Spinal cord (tissue), 9 donors: ENCODE measurements at regions not wholly inside any gene's neighbourhood (a gene's known extent, or its start where the extent isn't known, plus 50 kb on each side); places are given as distances from the start of the nearest gene placed in this dataset.
"Not testable (repeated sequence)": the region's sequence is repeated elsewhere in the genome, so short reads cannot be mapped to it uniquely, and the experiment has no call there.

Experiments
- DNase-seq, 6 donors: peaks; one replicate each; pipeline versions ENCODE4 v3.0.0 to v3.0.0-alpha.2; 2013 to 2015; ENCODE audit warnings: low spot score in 6 of 6, low read depth in 4 of 6
- H3K27ac ChIP-seq: one replicate; pipeline ENCODE4 v1.5.1; 2013; ENCODE audit warnings: low read depth, low read length, control low read depth
- H3K27me3 ChIP-seq: one replicate; pipeline ENCODE4 v1.6.1; 2013; ENCODE audit warnings: low read length; ENCODE audit not compliant: control insufficient read depth, insufficient read depth
- H3K36me3 ChIP-seq: one replicate; pipeline ENCODE4 v1.6.1; 2013; ENCODE audit warnings: low read length; ENCODE audit not compliant: control insufficient read depth, insufficient read depth
- H3K4me1 ChIP-seq: one replicate; pipeline ENCODE4 v1.6.1; 2013; ENCODE audit warnings: low read length; ENCODE audit not compliant: control insufficient read depth, insufficient read depth
- H3K4me3 ChIP-seq: one replicate; pipeline ENCODE4 v1.5.1; 2013; ENCODE audit warnings: low read depth, low read length, control low read depth
- H3K9me3 ChIP-seq: one replicate; pipeline ENCODE4 v1.6.1; 2013; ENCODE audit warnings: low read length; ENCODE audit not compliant: control insufficient read depth, insufficient read depth
- WGBS: methylation state at CpG from one replicate; pipeline ENCODE4 v1.1.5; 2013; ENCODE audit warnings: missing lambda C conversion rate; ENCODE audit not compliant: insufficient coverage; 5-methylcytosine and 5-hydroxymethylcytosine counted together
- donor health status: healthy.

- Histone ChIP-seq H3K27ac (no peak overlapping the region), H3K27me3 (no peaks in the 10 kb centered on the region), H3K4me1 (no peaks in the 10 kb centered on the region), H3K4me3 (no peak overlapping the region), H3K9me3 (no peaks in the 10 kb centered on the region), H3K36me3 (no peaks in the 10 kb centered on the region)
- no CpG with 5 or more reads among the region's 2 CpGs for WGBS
- DNase-seq, result no peak
Measured at GRCh38 chrX:75873993-75874392, 88.9 kb upstream of the MAGEE2 start.

GRCh38 chrX:75883446-75883845 lies 98.4 kb upstream of the MAGEE2 start:
- DNase-seq, result peak in 4 of 6 donors; percentile 6 to 58 (median 32)
- H3K9me3 ChIP-seq, result no peaks in the 10 kb centered on the region
- no peak overlapping the region for H3K4me3 ChIP-seq
- H3K4me1 ChIP-seq, result no peaks in the 10 kb centered on the region
- H3K27me3 ChIP-seq, result no peaks in the 10 kb centered on the region
- WGBS, result 0% methylated on average over 1 of the region's 1 CpG
- no peak overlapping the region for H3K27ac ChIP-seq
- H3K36me3 ChIP-seq, result no peaks in the 10 kb centered on the region

- H3K4me1 ChIP-seq, result no peaks in the 10 kb centered on the region
- H3K4me3 ChIP-seq, result no peak overlapping the region
- no peak overlapping the region for H3K27ac ChIP-seq
- no peaks in the 10 kb centered on the region for H3K9me3 ChIP-seq
- DNase-seq, result no peak
- 60% methylated on average over 7 of the region's 7 CpGs for WGBS
- no peaks in the 10 kb centered on the region for H3K27me3 ChIP-seq
- no peaks in the 10 kb centered on the region for H3K36me3 ChIP-seq
Measured at GRCh38 chrX:75887833-75888232, 102.8 kb upstream of the MAGEE2 start.

- H3K4me1 ChIP-seq, result no peaks in the 10 kb centered on the region
- no peaks in the 10 kb centered on the region for H3K9me3 ChIP-seq
- H3K4me3 ChIP-seq, result no peak overlapping the region
- no peaks in the 10 kb centered on the region for H3K36me3 ChIP-seq
- H3K27ac ChIP-seq, result no peak overlapping the region
- no CpG with 5 or more reads among the region's 2 CpGs for WGBS
- H3K27me3 ChIP-seq, result no peaks in the 10 kb centered on the region
- DNase-seq, result no peak
Measured at GRCh38 chrX:75892749-75893148, 107.7 kb upstream of the MAGEE2 start.

GRCh38 chrX:75893281-75893680 lies 108.2 kb upstream of the MAGEE2 start:
- no peaks in the 10 kb centered on the region for H3K27me3 ChIP-seq
- no peak for DNase-seq
- H3K4me1 ChIP-seq, result no peaks in the 10 kb centered on the region
- H3K9me3 ChIP-seq, result no peaks in the 10 kb centered on the region
- H3K4me3 ChIP-seq, result no peak overlapping the region
- 57% methylated on average over 7 of the region's 8 CpGs for WGBS
- H3K36me3 ChIP-seq, result no peaks in the 10 kb centered on the region
- no peak overlapping the region for H3K27ac ChIP-seq

GRCh38 chrX:75911716-75912115 lies 126.7 kb upstream of the MAGEE2 start:
- Histone ChIP-seq H3K9me3 (peaks cover 2% of the 10 kb centered on the region), H3K36me3 (no peaks in the 10 kb centered on the region), H3K4me1 (no peaks in the 10 kb centered on the region), H3K27ac (no peak overlapping the region), H3K4me3 (no peak overlapping the region), H3K27me3 (no peaks in the 10 kb centered on the region)
- WGBS, result 55% methylated on average over 2 of the region's 2 CpGs
- no peak for DNase-seq

- H3K9me3 ChIP-seq, result no peaks in the 10 kb centered on the region
- no peaks in the 10 kb centered on the region for H3K36me3 ChIP-seq
- no peak overlapping the region for H3K4me3 ChIP-seq
- H3K27ac ChIP-seq, result no peak overlapping the region
- WGBS, result 48% methylated on average over 5 of the region's 5 CpGs
- H3K4me1 ChIP-seq, result no peaks in the 10 kb centered on the region
- no peak for DNase-seq
- H3K27me3 ChIP-seq, result no peaks in the 10 kb centered on the region
Measured at GRCh38 chrX:75957107-75957610, 172.1 kb upstream of the MAGEE2 start.

- not testable (repeated sequence) for H3K4me3 ChIP-seq, H3K4me1 ChIP-seq, DNase-seq, H3K27me3 ChIP-seq, H3K36me3 ChIP-seq, H3K27ac ChIP-seq, H3K9me3 ChIP-seq
- no CpG with 5 or more reads among the region's 1 CpG for WGBS
Measured at GRCh38 chrX:75961321-75961720, 176.3 kb upstream of the MAGEE2 start.

- H3K4me3 ChIP-seq, result no peak overlapping the region
- no peaks in the 10 kb centered on the region for H3K9me3 ChIP-seq
- H3K27ac ChIP-seq, result no peak overlapping the region
- WGBS, result 64% methylated on average over 5 of the region's 7 CpGs
- no peak for DNase-seq
- no peaks in the 10 kb centered on the region for H3K4me1 ChIP-seq
- H3K36me3 ChIP-seq, result no peaks in the 10 kb centered on the region
- H3K27me3 ChIP-seq, result no peaks in the 10 kb centered on the region
Measured at GRCh38 chrX:75963774-75964173, 178.7 kb upstream of the MAGEE2 start.

GRCh38 chrX:75968293-75968692 lies 183.2 kb upstream of the MAGEE2 start:
- H3K4me3 ChIP-seq, result no peak overlapping the region
- H3K27me3 ChIP-seq, result no peaks in the 10 kb centered on the region
- no peak for DNase-seq
- 51% methylated on average over 4 of the region's 5 CpGs for WGBS
- no peaks in the 10 kb centered on the region for H3K9me3 ChIP-seq
- H3K36me3 ChIP-seq, result no peaks in the 10 kb centered on the region
- no peak overlapping the region for H3K27ac ChIP-seq
- H3K4me1 ChIP-seq, result no peaks in the 10 kb centered on the region
